Activated naive CD8-positive, alpha-beta T cell (primary cell): ENCODE measurements at regions not wholly inside any gene's neighbourhood (a gene's known extent, or its start where the extent isn't known, plus 50 kb on each side); places are given as distances from the start of the nearest gene placed in this dataset.
"Not testable (repeated sequence)": the region's sequence is repeated elsewhere in the genome, so short reads cannot be mapped to it uniquely, and the experiment has no call there.

Experiments
- H3K27ac Mint-ChIP-seq: one replicate; pipeline ENCODE4 v1.8.0; 2021; ENCODE audit warnings: mixed read lengths
- H3K27me3 Mint-ChIP-seq: one replicate; pipeline ENCODE4 v1.8.0; 2021; ENCODE audit warnings: mixed read lengths
- H3K36me3 Mint-ChIP-seq: one replicate; pipeline ENCODE4 v1.8.0; 2021; ENCODE audit warnings: mixed read lengths
- H3K4me1 Mint-ChIP-seq: one replicate; pipeline ENCODE4 v1.8.0; 2021; ENCODE audit warnings: low read depth, mixed read lengths
- H3K4me3 Mint-ChIP-seq: one replicate; pipeline ENCODE4 v1.8.0; 2021; ENCODE audit warnings: mild to moderate bottlenecking, mixed read lengths
- H3K9me3 Mint-ChIP-seq: one replicate; pipeline ENCODE4 v1.8.0; 2021; ENCODE audit warnings: low read depth, mixed read lengths

DNA sequence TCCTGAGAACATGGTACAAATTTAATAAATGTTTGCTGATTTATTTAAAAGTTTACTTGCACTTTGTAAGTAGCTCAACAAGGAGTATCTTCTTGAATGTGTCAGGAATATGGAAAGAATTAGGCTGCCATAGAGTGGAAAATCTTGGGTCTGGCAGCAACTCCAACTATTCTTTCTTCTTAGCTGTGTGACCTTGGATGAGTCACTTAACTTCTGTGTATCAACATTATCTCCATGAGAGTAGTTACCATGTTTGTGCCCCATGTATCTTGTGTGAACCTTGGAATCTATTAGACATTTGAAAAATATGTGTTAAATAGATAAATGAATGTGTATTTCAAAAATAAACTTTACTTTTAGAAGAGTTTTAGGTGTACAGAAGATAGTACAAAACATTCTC lies 348.8 kb downstream of the GBA3 start:
- no peaks in the 10 kb centered on the region for H3K36me3 Mint-ChIP-seq

DNA sequence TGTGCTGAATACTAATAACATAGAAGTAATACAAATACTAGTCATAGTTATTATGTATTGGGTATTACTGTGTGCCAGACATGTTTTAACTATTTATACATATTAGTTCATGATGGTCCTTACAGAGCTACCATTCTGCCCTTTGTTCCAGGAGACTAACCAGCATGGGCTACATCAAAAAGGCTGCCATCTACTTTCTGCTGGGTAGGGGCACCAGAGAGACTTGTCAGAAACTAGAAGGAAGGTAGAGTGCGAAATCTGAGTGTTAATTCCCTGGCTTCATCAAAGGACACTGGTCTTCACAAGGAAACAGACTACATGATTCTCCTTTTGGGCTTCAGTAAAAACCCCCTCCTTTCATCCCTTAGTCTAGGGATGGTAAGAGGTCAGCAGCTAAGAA lies 347.8 kb downstream of the GBA3 start:
- Mint-ChIP-seq H3K9me3 (peaks cover 9% of the 10 kb centered on the region), H3K27me3 (no peaks in the 10 kb centered on the region), H3K36me3 (no peaks in the 10 kb centered on the region), H3K4me1 (no peaks in the 10 kb centered on the region), H3K4me3 (no peak overlapping the region), H3K27ac (no peak overlapping the region)

More for the DNA sequence above, 348.8 kb downstream of the GBA3 start:
- Mint-ChIP-seq H3K27me3 (no peaks in the 10 kb centered on the region), H3K4me1 (no peaks in the 10 kb centered on the region), H3K4me3 (no peak overlapping the region), H3K9me3 (peaks cover 9% of the 10 kb centered on the region), H3K27ac (no peak overlapping the region)

DNA sequence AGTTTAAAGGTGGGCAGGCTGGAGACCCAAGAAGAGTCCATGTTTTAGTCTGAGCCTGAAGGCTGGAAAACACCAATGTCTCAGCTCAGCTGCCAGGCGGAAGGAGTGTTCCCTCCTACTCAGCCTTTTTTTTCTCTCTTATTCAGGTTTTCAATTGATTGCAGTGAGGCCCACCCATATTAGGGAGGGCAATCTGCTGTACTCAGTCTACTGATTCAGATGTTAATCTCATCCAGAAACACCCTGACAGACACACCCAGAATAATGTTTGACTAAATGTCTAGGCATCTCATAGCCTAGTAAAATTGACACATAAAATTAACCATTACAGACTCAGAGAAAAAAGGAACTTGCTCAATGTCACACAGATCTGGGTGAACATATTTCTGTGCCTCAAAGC lies 347.1 kb downstream of the GBA3 start:
- Mint-ChIP-seq H3K4me3 (no peak overlapping the region), H3K36me3 (no peaks in the 10 kb centered on the region), H3K27me3 (no peaks in the 10 kb centered on the region), H3K4me1 (no peaks in the 10 kb centered on the region), H3K9me3 (peaks cover 9% of the 10 kb centered on the region), H3K27ac (no peak overlapping the region)

DNA sequence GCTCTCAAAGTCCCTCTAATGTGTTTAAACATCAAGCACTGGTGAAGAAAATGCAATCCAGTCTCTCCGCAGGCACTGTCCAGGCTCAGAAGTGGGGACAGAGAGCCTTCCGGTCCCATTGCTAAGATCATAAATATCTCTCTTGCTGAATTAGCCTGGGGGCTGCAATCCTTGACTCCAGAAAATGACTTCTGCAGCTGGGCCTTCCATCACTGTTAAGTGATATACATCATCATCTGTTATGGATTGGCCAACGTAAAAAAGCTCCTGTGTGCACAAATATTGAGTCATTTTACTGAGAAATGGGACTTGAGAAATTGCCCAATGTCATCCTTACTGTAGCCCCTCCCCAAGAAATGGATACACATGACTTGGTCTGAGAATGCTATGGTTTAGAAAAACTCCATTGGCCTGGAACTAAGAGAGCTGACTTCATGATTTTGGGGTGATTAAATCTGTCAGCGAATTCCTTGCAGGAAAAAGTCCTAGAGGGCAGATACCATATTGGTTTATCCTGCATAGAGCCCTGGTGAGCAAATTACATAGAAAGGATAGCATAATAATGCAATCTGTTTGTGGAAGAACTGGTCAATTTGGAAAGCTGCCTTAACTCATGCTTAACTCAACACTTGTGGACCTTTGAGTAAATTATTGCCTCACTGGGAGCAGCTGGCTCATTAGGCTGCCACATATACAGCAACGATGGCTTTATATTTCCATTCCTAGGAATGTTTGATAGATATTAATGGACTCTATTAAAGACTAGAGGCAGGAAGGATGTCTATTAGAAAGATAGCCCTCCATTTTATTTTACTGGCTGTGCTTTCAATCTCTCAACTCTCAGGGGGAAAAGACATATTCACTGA lies 346.1 kb downstream of the GBA3 start:
- no peaks in the 10 kb centered on the region for H3K4me1 Mint-ChIP-seq
- H3K27ac Mint-ChIP-seq = no peak overlapping the region
- H3K4me3 Mint-ChIP-seq = no peak overlapping the region
- H3K36me3 Mint-ChIP-seq = no peaks in the 10 kb centered on the region
- H3K27me3 Mint-ChIP-seq = no peaks in the 10 kb centered on the region
- peaks cover 9% of the 10 kb centered on the region for H3K9me3 Mint-ChIP-seq

DNA sequence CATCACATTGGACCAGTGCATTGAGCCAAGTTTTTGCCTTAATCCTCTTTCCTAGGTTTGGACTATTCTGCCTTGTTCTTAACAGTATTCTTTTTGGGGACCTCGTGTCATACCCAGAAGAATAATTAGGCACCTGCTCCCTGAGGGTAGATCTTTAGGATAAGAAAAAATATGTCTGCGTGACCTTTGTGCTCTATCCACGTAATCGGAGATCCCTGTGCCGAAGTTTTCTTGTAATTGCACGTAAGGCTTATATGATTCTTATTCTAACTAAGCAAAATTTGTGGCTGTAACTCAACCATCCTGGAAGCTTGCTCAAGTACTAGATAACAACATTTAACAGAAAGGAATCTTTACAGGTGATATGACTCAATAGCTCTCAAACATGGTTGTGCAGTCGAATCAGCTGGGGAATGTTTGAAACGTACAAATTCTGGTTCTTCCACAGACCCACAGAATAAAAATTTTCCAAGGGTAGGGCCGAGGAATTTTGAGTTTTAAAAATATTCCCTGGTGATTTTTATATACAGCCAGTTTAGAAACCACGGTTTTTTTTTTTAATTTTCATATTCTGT lies 344.3 kb downstream of the GBA3 start:
- Mint-ChIP-seq H3K27ac (no peak overlapping the region), H3K9me3 (peaks cover 9% of the 10 kb centered on the region), H3K36me3 (no peaks in the 10 kb centered on the region), H3K27me3 (no peaks in the 10 kb centered on the region), H3K4me1 (no peaks in the 10 kb centered on the region), H3K4me3 (no peak overlapping the region)

DNA sequence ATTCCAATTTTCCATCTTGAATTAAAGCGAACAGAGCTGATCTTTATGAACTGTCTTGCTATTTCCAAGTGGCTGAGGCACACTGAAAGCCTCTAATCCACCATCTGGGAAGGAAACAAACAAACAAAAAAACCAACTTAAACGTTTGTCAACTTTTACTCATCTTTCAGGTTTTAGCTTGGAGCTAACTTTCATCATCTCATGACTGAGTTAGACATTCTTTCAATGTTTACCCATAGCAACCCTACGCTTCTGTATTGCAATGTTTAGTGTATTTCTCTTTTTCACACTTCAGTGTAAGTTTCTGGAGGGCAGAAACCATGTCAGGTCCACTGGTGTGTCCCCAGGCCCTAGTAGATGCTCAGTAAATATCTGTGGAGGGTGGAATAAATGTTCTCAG lies 343.8 kb downstream of the GBA3 start:
- Mint-ChIP-seq H3K27ac (no peak overlapping the region), H3K9me3 (peaks cover 9% of the 10 kb centered on the region), H3K4me3 (no peak overlapping the region), H3K4me1 (no peaks in the 10 kb centered on the region), H3K36me3 (no peaks in the 10 kb centered on the region), H3K27me3 (no peaks in the 10 kb centered on the region)

DNA sequence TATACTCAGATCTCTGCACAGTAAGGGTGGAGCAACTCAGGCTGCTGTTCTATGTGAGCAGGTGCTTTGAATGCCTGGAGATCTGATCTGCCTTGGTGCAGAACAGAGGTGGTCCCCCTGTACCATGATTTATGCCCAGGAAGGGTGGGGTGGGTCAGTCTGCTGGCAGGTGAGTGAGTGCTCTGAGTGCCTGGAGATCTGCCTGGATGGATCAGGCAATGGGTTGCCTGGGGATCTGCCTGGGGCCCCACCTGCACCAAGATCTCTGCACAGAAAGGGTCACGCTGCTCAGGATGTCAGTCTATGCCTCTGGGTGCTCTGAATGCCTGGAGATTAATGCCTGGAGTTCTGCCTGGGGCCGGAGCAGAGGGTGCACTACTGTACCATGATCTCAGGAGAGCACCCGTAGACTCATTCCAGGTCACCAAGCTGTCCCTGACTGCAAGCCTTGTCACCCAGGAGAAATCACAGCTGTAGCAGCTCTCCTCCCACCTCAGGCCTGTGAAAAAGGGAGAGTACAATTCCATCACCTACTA lies 342.9 kb downstream of the GBA3 start:
- Mint-ChIP-seq H3K27ac (no peak overlapping the region), H3K9me3 (peaks cover 9% of the 10 kb centered on the region), H3K4me1 (no peaks in the 10 kb centered on the region), H3K27me3 (no peaks in the 10 kb centered on the region), H3K4me3 (no peak overlapping the region), H3K36me3 (no peaks in the 10 kb centered on the region)

DNA sequence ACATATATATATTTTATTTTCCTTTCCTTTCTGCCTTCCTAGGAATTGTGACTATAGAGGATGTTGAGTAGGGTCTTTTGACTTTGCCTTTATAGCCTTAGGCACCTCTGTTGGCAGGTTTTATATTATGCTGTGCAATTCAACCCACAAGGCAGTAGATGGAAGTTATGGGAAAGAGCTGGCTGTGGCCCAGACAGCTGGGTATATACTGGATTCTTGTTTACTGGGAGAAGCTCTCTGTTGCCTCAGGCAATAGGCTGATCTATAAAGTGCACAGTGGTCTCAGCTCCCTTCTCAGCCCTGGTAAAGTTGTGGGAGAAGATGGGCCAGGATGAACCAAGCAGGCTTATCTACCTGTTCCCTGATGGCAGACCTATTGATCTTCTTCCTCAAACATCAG lies 342.0 kb downstream of the GBA3 start:
- H3K9me3 Mint-ChIP-seq = peaks cover 4% of the 10 kb centered on the region
- H3K4me1 Mint-ChIP-seq = no peaks in the 10 kb centered on the region
- H3K36me3 Mint-ChIP-seq = no peaks in the 10 kb centered on the region
- no peak overlapping the region for H3K4me3 Mint-ChIP-seq
- H3K27ac Mint-ChIP-seq = no peak overlapping the region
- H3K27me3 Mint-ChIP-seq = no peaks in the 10 kb centered on the region

DNA sequence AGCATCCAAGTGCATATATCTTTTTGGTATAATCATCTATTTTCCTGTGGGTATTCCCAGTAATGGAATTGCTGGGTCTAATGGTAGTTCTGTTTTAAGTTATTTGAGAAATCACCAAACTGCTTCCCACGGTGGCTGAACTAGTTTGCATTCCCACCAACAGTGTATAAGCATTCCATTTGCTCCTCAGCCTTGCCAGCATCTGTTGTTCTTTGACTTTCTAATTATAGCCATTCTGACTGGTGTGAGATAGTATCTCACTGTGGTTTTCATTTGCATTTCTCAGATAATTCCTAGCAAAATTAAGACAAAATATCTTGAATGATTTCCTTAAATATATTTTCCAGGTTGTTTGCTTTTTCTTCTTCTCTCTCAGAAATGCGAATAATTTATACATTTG lies 341.1 kb downstream of the GBA3 start:
- H3K9me3 Mint-ChIP-seq = no peaks in the 10 kb centered on the region
- no peak overlapping the region for H3K27ac Mint-ChIP-seq
- H3K4me1 Mint-ChIP-seq = no peaks in the 10 kb centered on the region
- H3K36me3 Mint-ChIP-seq = no peaks in the 10 kb centered on the region
- no peaks in the 10 kb centered on the region for H3K27me3 Mint-ChIP-seq
- no peak overlapping the region for H3K4me3 Mint-ChIP-seq

DNA sequence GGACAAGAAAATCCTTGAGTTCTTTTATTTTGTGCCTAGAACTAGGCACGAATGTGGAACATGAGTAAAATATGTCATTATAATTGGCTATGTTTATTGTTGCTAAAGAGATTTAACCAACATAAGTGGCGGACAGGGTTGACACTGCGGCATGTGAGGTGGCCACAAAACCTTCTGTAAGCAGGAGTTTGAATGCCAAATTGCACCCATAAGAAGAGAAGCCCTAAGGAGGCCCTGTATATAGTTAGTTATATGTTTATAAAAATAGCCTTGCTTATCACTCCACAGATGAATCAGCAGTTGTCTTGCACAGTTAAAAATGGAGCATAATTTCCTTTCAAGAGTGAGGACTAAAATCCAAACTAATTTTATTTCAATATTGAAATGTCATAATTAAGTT lies 336.1 kb downstream of the GBA3 start:
- Mint-ChIP-seq H3K27ac (no peak overlapping the region), H3K4me3 (no peak overlapping the region), H3K27me3 (no peaks in the 10 kb centered on the region), H3K9me3 (no peaks in the 10 kb centered on the region), H3K4me1 (no peaks in the 10 kb centered on the region), H3K36me3 (no peaks in the 10 kb centered on the region)

DNA sequence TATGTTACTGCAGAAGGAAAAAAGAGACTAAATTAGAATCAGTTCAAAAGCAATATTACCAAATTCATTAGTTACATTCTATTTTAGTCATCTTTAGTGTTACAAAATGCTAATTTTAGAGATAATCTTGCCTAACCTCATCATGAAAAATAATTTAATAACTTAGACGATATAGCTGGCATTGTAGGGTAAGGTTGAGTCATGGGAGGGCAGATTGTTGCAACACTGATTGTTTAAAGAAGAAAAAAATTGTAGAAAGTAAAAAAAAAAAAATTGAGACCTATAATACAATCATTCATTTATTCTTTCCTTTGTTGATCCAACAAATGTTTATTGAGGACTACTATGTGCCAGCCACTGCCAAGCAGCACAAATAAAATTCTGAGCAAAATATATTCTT lies 330.9 kb downstream of the GBA3 start:
- Mint-ChIP-seq H3K27ac (no peak overlapping the region), H3K27me3 (no peaks in the 10 kb centered on the region), H3K4me1 (no peaks in the 10 kb centered on the region), H3K9me3 (no peaks in the 10 kb centered on the region), H3K36me3 (no peaks in the 10 kb centered on the region), H3K4me3 (no peak overlapping the region)

DNA sequence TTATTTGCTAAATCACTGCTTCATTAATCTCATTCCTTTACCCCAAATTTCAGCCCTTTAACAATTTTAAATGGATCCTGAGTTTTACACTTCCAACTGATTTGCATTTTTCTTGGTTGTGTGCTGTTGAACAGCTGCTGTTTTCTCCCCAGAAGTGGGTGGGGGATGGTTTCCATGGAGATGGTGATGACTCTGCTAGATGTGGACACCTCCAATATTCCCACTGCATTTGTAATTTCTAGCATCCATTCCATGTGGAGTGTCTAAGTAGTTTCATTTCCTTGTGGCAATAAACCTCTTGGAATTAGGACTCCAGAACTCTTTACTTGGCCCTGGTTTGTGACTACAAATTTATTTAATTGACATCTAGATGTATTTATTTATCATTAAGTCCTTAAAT lies 330.4 kb downstream of the GBA3 start:
- Mint-ChIP-seq H3K36me3 (no peaks in the 10 kb centered on the region), H3K4me1 (no peaks in the 10 kb centered on the region), H3K9me3 (no peaks in the 10 kb centered on the region)

DNA sequence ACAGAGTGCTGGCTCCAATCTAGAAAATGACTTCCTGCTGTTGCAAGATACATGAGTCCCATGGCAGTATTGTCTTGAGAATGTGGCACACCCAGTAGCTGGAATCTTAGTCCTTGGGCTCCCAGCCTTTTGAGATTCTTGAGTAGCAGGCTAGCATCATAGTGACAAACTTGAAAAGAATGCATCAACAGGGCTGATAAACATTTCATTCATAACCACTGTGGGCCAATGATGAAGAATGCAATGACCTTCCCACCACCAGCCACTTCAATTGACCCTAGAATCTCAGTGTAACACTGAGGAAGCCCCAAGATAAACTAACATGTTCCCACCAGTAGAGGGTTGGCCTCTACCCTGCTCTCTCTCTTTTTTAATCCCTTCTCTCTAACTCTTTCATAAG lies 329.3 kb downstream of the GBA3 start:
- H3K36me3 Mint-ChIP-seq = no peaks in the 10 kb centered on the region
- no peaks in the 10 kb centered on the region for H3K4me1 Mint-ChIP-seq
- H3K27ac Mint-ChIP-seq = no peak overlapping the region
- no peak overlapping the region for H3K4me3 Mint-ChIP-seq
- H3K9me3 Mint-ChIP-seq = no peaks in the 10 kb centered on the region
- H3K27me3 Mint-ChIP-seq = no peaks in the 10 kb centered on the region

More for the DNA sequence above, 330.4 kb downstream of the GBA3 start:
- H3K27ac Mint-ChIP-seq = no peak overlapping the region
- no peak overlapping the region for H3K4me3 Mint-ChIP-seq
- no peaks in the 10 kb centered on the region for H3K27me3 Mint-ChIP-seq

DNA sequence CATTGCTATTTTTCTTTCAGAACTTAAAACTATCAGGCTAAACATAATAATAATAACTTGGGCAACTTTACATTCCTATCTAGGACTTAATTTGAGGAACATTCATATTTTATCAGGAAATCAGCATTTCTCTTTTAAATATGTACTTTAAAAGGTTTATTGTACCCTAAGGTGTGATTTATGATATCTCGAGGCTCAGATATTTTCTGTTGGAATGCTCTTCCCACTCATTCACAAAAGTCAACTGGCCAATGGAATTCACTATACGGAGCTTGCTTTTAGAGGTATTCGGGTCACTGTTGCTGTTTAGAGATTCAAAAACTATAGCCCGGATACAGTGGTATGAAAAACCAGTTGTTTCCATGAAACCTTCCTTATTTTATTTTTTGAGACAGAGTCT lies 328.3 kb downstream of the GBA3 start:
- Mint-ChIP-seq H3K4me3 (no peak overlapping the region), H3K27me3 (no peaks in the 10 kb centered on the region), H3K4me1 (no peaks in the 10 kb centered on the region), H3K27ac (no peak overlapping the region), H3K9me3 (no peaks in the 10 kb centered on the region), H3K36me3 (no peaks in the 10 kb centered on the region)

DNA sequence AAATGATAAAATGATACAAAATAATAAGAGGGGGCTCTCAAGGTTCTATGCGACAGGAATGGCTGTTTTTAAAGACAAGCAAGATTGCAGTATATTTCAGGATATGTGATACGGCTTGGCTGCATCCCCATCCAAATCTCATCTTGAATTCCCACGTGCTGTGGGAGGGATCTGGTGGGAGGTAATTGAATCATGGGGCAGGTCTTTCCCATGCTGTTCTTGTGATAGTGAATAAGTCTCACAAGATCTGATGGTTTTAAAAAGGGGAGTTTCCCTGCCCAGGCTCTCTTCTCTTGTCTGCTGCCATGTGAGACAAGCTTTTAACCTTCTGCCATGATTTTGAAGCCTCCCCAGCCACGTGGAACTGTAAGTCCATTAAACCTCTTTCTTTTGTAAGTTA lies 327.7 kb downstream of the GBA3 start:
- not testable (repeated sequence) for H3K27me3 Mint-ChIP-seq, H3K4me3 Mint-ChIP-seq, H3K27ac Mint-ChIP-seq, H3K4me1 Mint-ChIP-seq, H3K36me3 Mint-ChIP-seq, H3K9me3 Mint-ChIP-seq

DNA sequence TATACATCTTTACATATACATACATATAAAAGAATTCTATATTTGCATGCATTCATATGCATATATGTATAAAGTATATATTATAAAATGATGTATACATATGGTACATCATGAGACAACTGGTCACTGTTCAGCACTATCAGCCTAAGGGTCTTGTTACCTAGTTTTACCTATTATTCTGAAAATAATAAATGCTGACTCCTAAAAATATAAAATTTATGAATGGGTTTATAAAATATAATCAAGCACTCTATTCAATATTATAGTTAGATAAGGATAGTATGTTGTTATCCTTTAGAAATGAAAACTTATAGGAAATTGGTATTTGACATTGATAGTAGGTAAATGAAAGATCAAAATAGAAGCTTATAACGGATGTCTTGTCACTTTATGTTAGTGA lies 324.2 kb downstream of the GBA3 start:
- Mint-ChIP-seq H3K4me1 (no peaks in the 10 kb centered on the region), H3K9me3 (no peaks in the 10 kb centered on the region), H3K4me3 (no peak overlapping the region), H3K36me3 (no peaks in the 10 kb centered on the region), H3K27me3 (no peaks in the 10 kb centered on the region), H3K27ac (no peak overlapping the region)
